ENCODE measurements at regions not wholly inside any gene's neighbourhood (a gene's known extent, or its start where the extent isn't known, plus 50 kb on each side); places are given as distances from the start of the nearest gene placed in this dataset.

- no peaks in the 10 kb centered on the region for H3K27me3 ChIP-seq (ENCODE audit: insufficient read depth, poor library complexity, severe bottlenecking)
- H3K9me3 ChIP-seq (ENCODE audit: severe bottlenecking): peaks cover 1% of the 10 kb centered on the region
- H3K36me3 ChIP-seq (ENCODE audit: low read depth): no peaks in the 10 kb centered on the region
- ATAC-seq (ENCODE audit: low read depth) (no peak), DNase-seq (ENCODE audit: low spot score) (no peak)
- no peak for TF ChIP-seq CTCF (IDR thresholded peaks at IDR 0.05; ENCODE audit: poor library complexity, severe bottlenecking)
- no peaks in the 10 kb centered on the region for H3K4me1 ChIP-seq (ENCODE audit: insufficient read depth, poor library complexity, severe bottlenecking)
- no peak overlapping the region for H3K27ac ChIP-seq (ENCODE audit: poor library complexity, severe bottlenecking)
- no peak overlapping the region for H3K4me3 ChIP-seq (ENCODE audit: severe bottlenecking)
Measured at GRCh38 chr3:157738441-157738840, 235.2 kb upstream of the VEPH1 start.

- H3K4me1 ChIP-seq (ENCODE audit: insufficient read depth, poor library complexity, severe bottlenecking): no peaks in the 10 kb centered on the region
- DNase-seq (ENCODE audit: low spot score) (no peak), ATAC-seq (ENCODE audit: low read depth) (no peak)
- no peaks in the 10 kb centered on the region for H3K36me3 ChIP-seq (ENCODE audit: low read depth)
- no peak for TF ChIP-seq CTCF (IDR thresholded peaks at IDR 0.05; ENCODE audit: poor library complexity, severe bottlenecking)
- H3K9me3 ChIP-seq (ENCODE audit: severe bottlenecking): no peaks in the 10 kb centered on the region
- H3K4me3 ChIP-seq (ENCODE audit: severe bottlenecking): no peak overlapping the region
- H3K27me3 ChIP-seq (ENCODE audit: insufficient read depth, poor library complexity, severe bottlenecking): no peaks in the 10 kb centered on the region
- H3K27ac ChIP-seq (ENCODE audit: poor library complexity, severe bottlenecking): no peak overlapping the region
Measured at GRCh38 chr3:157718800-157719199, 215.6 kb upstream of the VEPH1 start.

- no peak for TF ChIP-seq CTCF (IDR thresholded peaks at IDR 0.05; ENCODE audit: poor library complexity, severe bottlenecking)
- H3K9me3 ChIP-seq (ENCODE audit: severe bottlenecking): no peaks in the 10 kb centered on the region
- H3K27ac ChIP-seq (ENCODE audit: poor library complexity, severe bottlenecking): no peak overlapping the region
- DNase-seq (ENCODE audit: low spot score): no peak
- H3K4me3 ChIP-seq (ENCODE audit: severe bottlenecking): no peak overlapping the region
- no peaks in the 10 kb centered on the region for H3K27me3 ChIP-seq (ENCODE audit: insufficient read depth, poor library complexity, severe bottlenecking)
- no peaks in the 10 kb centered on the region for H3K36me3 ChIP-seq (ENCODE audit: low read depth)
- no peak for ATAC-seq (ENCODE audit: low read depth)
- H3K4me1 ChIP-seq (ENCODE audit: insufficient read depth, poor library complexity, severe bottlenecking): no peaks in the 10 kb centered on the region
Measured at GRCh38 chr3:157713101-157713500, 209.9 kb upstream of the VEPH1 start.

GRCh38 chr3:157705258-157705657 is 202.0 kb upstream of the VEPH1 start:
- no peaks in the 10 kb centered on the region for H3K9me3 ChIP-seq (ENCODE audit: severe bottlenecking)
- no peak overlapping the region for H3K4me3 ChIP-seq (ENCODE audit: severe bottlenecking)
- ATAC-seq (ENCODE audit: low read depth) (no peak), DNase-seq (ENCODE audit: low spot score) (no peak)
- peaks cover 4% of the 10 kb centered on the region for H3K27me3 ChIP-seq (ENCODE audit: insufficient read depth, poor library complexity, severe bottlenecking)
- no peak overlapping the region for H3K27ac ChIP-seq (ENCODE audit: poor library complexity, severe bottlenecking)
- no peaks in the 10 kb centered on the region for H3K4me1 ChIP-seq (ENCODE audit: insufficient read depth, poor library complexity, severe bottlenecking)
- TF ChIP-seq CTCF (IDR thresholded peaks at IDR 0.05; ENCODE audit: poor library complexity, severe bottlenecking): no peak
- H3K36me3 ChIP-seq (ENCODE audit: low read depth): no peaks in the 10 kb centered on the region

GRCh38 chr3:157700405-157700804 is 197.2 kb upstream of the VEPH1 start:
- Histone ChIP-seq H3K4me1 (ENCODE audit: insufficient read depth, poor library complexity, severe bottlenecking) (no peaks in the 10 kb centered on the region), H3K27me3 (ENCODE audit: insufficient read depth, poor library complexity, severe bottlenecking) (peaks cover 9% of the 10 kb centered on the region), H3K27ac (ENCODE audit: poor library complexity, severe bottlenecking) (no peak overlapping the region), H3K9me3 (ENCODE audit: severe bottlenecking) (no peaks in the 10 kb centered on the region), H3K36me3 (ENCODE audit: low read depth) (no peaks in the 10 kb centered on the region), H3K4me3 (ENCODE audit: severe bottlenecking) (no peak overlapping the region)
- ATAC-seq (ENCODE audit: low read depth): no peak
- no peak for DNase-seq (ENCODE audit: low spot score)
- no peak for TF ChIP-seq CTCF (IDR thresholded peaks at IDR 0.05; ENCODE audit: poor library complexity, severe bottlenecking)

Data from RWPE2 (cell line).